Osteocyte (in vitro differentiated cells): ENCODE measurements at regions not wholly inside any gene's neighbourhood (a gene's known extent, or its start where the extent isn't known, plus 50 kb on each side); places are given as distances from the start of the nearest gene placed in this dataset.

ENCODE experiments used
- DNase-seq: peaks from one replicate; pipeline ENCODE4 v3.0.0; 2021; ENCODE audit warnings: mixed read lengths; ENCODE audit not compliant: unreplicated experiment; ENCODE audit errors: extremely low spot score
- H3K27ac Mint-ChIP-seq: one replicate; pipeline ENCODE4 v1.8.0; 2021; ENCODE audit warnings: mild to moderate bottlenecking, mixed read lengths; ENCODE audit not compliant: unreplicated experiment
- H3K27me3 Mint-ChIP-seq: one replicate; pipeline ENCODE4 v1.8.0; 2021; ENCODE audit warnings: mixed read lengths; ENCODE audit not compliant: unreplicated experiment
- H3K36me3 Mint-ChIP-seq: one replicate; pipeline ENCODE4 v1.8.0; 2021; ENCODE audit warnings: mixed read lengths; ENCODE audit not compliant: unreplicated experiment
- H3K4me1 Mint-ChIP-seq: one replicate; pipeline ENCODE4 v1.8.0; 2021; ENCODE audit warnings: mixed read lengths; ENCODE audit not compliant: unreplicated experiment
- H3K4me3 Mint-ChIP-seq: one replicate; pipeline ENCODE4 v1.8.0; 2021; ENCODE audit warnings: mild to moderate bottlenecking, moderate library complexity, mixed read lengths; ENCODE audit not compliant: unreplicated experiment
- H3K9me3 Mint-ChIP-seq: one replicate; pipeline ENCODE4 v1.8.0; 2021; ENCODE audit warnings: mixed read lengths; ENCODE audit not compliant: unreplicated experiment
- CTCF ChIP-seq: fragments of 200-600 bp; sonication (generic); IDR thresholded peaks from 2 replicates; pipeline ENCODE4 v1.5.0; 2021; ENCODE audit warnings: antibody characterized with exemption, mild to moderate bottlenecking, moderate library complexity

- H3K27ac Mint-ChIP-seq: no peak overlapping the region
- no peak for DNase-seq
These were observed 237.7 kb upstream of the C1orf174 start for GRCh38 chr1:4137621-4138415.

GRCh38 chr1:4139646-4140045 is 239.6 kb upstream of the C1orf174 start:
- no peak overlapping the region for H3K4me3 Mint-ChIP-seq
- no peak overlapping the region for H3K27ac Mint-ChIP-seq
- no peak for DNase-seq
- peaks cover 26% of the 10 kb centered on the region for H3K9me3 Mint-ChIP-seq
- no peaks in the 10 kb centered on the region for H3K27me3 Mint-ChIP-seq
- no peaks in the 10 kb centered on the region for H3K4me1 Mint-ChIP-seq
- H3K36me3 Mint-ChIP-seq: no peaks in the 10 kb centered on the region
- no peak for TF ChIP-seq CTCF

More at GRCh38 chr1:4137621-4138415, 237.7 kb upstream of the C1orf174 start:
- Mint-ChIP-seq H3K9me3 (peaks cover 22% of the 10 kb centered on the region), H3K4me1 (no peaks in the 10 kb centered on the region), H3K27me3 (no peaks in the 10 kb centered on the region), H3K4me3 (no peak overlapping the region), H3K36me3 (no peaks in the 10 kb centered on the region)
- TF ChIP-seq CTCF: no peak

- DNase-seq: no peak
- H3K4me1 Mint-ChIP-seq: no peaks in the 10 kb centered on the region
- H3K27ac Mint-ChIP-seq: no peak overlapping the region
- no peak for TF ChIP-seq CTCF
- H3K36me3 Mint-ChIP-seq: no peaks in the 10 kb centered on the region
- no peak overlapping the region for H3K4me3 Mint-ChIP-seq
- peaks cover 23% of the 10 kb centered on the region for H3K9me3 Mint-ChIP-seq
- no peaks in the 10 kb centered on the region for H3K27me3 Mint-ChIP-seq
These were observed 240.2 kb upstream of the C1orf174 start for GRCh38 chr1:4140241-4140640.

GRCh38 chr1:4140821-4141220 is 240.7 kb upstream of the C1orf174 start:
- no peaks in the 10 kb centered on the region for H3K27me3 Mint-ChIP-seq
- H3K9me3 Mint-ChIP-seq: peaks cover 23% of the 10 kb centered on the region
- no peak for TF ChIP-seq CTCF
- H3K27ac Mint-ChIP-seq: no peak overlapping the region
- no peaks in the 10 kb centered on the region for H3K36me3 Mint-ChIP-seq
- no peaks in the 10 kb centered on the region for H3K4me1 Mint-ChIP-seq
- DNase-seq: no peak
- no peak overlapping the region for H3K4me3 Mint-ChIP-seq

GRCh38 chr1:4144349-4144971 is 244.4 kb upstream of the C1orf174 start:
- Mint-ChIP-seq H3K9me3 (peaks cover 25% of the 10 kb centered on the region), H3K4me1 (no peaks in the 10 kb centered on the region), H3K4me3 (no peak overlapping the region), H3K27me3 (no peaks in the 10 kb centered on the region), H3K36me3 (no peaks in the 10 kb centered on the region), H3K27ac (no peak overlapping the region)
- no peak for TF ChIP-seq CTCF
- no peak for DNase-seq
